ENCODE measurements at regions not wholly inside any gene's neighbourhood (a gene's known extent, or its start where the extent isn't known, plus 50 kb on each side); places are given as distances from the start of the nearest gene placed in this dataset.

- H3K4me1 ChIP-seq = peaks cover 0 to 8% (median 0%) of the 10 kb centered on the region in 4 donors
- no peak overlapping the region for H3K27ac ChIP-seq
- intact Hi-C loops (cut with DNase I) = no loop called here
- no peak overlapping the region for H3K4me3 ChIP-seq
- H3K36me3 ChIP-seq = no peaks in the 10 kb centered on the region
- no peak for DNase-seq
- H3K27me3 ChIP-seq = no peaks in the 10 kb centered on the region
- ATAC-seq = no peak
- WGBS (ENCODE audit: insufficient coverage, low coverage, low lambda C conversion rate, missing lambda C conversion rate) = 74% methylated on average over 9 of the region's 9 CpGs
- TF ChIP-seq, protein P1, sequence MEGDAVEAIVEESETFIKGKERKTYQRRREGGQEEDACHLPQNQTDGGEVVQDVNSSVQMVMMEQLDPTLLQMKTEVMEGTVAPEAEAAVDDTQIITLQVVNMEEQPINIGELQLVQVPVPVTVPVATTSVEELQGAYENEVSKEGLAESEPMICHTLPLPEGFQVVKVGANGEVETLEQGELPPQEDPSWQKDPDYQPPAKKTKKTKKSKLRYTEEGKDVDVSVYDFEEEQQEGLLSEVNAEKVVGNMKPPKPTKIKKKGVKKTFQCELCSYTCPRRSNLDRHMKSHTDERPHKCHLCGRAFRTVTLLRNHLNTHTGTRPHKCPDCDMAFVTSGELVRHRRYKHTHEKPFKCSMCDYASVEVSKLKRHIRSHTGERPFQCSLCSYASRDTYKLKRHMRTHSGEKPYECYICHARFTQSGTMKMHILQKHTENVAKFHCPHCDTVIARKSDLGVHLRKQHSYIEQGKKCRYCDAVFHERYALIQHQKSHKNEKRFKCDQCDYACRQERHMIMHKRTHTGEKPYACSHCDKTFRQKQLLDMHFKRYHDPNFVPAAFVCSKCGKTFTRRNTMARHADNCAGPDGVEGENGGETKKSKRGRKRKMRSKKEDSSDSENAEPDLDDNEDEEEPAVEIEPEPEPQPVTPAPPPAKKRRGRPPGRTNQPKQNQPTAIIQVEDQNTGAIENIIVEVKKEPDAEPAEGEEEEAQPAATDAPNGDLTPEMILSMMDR (IDR thresholded peaks at IDR 0.05) = no peak
- no peak for TF ChIP-seq POLR2A (IDR thresholded peaks at IDR 0.05)
- H3K9me3 ChIP-seq = no peaks in the 10 kb centered on the region
Observed at GRCh38 chr6:163825033-163825432, 410.5 kb downstream of the QKI start.

DNA sequence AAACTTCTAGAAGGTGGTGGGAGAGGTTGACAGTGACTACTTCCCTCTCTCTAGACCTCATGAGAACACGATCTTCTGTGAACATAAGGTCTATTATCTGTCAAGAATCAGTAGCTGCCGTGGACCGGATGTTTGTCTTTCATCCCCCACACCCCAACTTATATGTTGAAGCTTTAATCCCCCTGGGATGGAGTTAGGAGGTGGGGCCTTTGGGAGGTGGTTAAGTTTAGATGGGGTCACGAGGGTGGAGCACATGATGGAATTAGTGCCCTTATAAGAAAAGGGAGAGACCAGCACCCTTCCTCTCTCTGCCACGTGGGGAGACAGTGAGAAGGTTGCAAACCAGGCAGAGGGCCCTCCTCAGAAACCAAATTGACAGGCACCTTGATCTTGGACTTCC is 409.1 kb downstream of the QKI start:
- intact Hi-C loops (cut with DNase I) = no loop called here
- Histone ChIP-seq H3K4me3 (no peak overlapping the region), H3K36me3 (no peaks in the 10 kb centered on the region), H3K4me1 (peaks cover 0 to 8% (median 0%) of the 10 kb centered on the region in 4 donors), H3K27me3 (no peaks in the 10 kb centered on the region), H3K27ac (no peak overlapping the region), H3K9me3 (no peaks in the 10 kb centered on the region)
- DNase-seq (no peak), ATAC-seq (no peak)
- WGBS (ENCODE audit: insufficient coverage, low coverage, low lambda C conversion rate, missing lambda C conversion rate) = 58% methylated on average over 4 of the region's 5 CpGs
- no peak for TF ChIP-seq POLR2A (IDR thresholded peaks at IDR 0.05)
- TF ChIP-seq, protein P1 (IDR thresholded peaks at IDR 0.05) = no peak

DNA sequence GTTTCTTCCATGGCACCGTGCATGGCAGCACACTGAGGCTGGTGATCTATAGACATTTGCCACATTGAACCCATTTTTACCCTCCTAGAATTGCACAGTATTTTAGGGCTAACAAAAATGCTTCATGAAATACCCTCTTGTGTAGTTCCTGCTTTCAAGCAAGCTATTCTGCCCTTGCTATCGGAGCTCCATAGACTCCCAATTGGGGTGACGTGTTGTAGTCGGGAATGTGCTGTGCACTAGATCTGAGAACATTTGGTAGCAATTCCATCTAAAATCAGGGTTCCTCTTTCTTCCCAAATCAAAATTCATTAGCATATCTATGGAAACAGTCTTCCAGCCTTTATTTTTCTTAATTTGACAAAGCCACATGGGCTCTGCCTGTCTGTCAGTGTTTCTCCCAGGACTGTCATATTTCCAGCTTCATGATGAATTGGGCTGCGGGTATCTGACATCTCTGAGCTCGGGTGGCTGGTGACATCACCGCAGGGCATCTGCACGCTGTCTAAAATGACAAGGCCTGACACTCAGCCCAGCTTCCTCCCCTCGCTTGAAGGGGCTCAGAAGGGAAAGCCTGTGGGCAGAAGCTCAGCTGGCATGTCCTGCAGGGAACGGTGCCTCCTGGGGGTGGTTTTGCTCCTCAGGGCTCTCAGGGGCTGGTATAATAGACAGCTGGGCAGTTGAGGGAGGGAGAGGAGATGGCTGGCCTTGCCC is 406.4 kb downstream of the QKI start:
- no peaks in the 10 kb centered on the region for H3K4me1 ChIP-seq
- 83% methylated on average over 7 of the region's 10 CpGs for WGBS (ENCODE audit: insufficient coverage, low coverage, low lambda C conversion rate, missing lambda C conversion rate)
- DNase-seq (no peak), ATAC-seq (no peak)
- TF ChIP-seq POLR2A (IDR thresholded peaks at IDR 0.05) = no peak
- TF ChIP-seq, protein P1 (IDR thresholded peaks at IDR 0.05) = no peak
- no peaks in the 10 kb centered on the region for H3K36me3 ChIP-seq
- no peak overlapping the region for H3K27ac ChIP-seq
- intact Hi-C loops (cut with DNase I) = no loop called here
- H3K27me3 ChIP-seq = no peaks in the 10 kb centered on the region
- no peaks in the 10 kb centered on the region for H3K9me3 ChIP-seq
- H3K4me3 ChIP-seq = no peak overlapping the region

- H3K36me3 ChIP-seq = no peaks in the 10 kb centered on the region
- DNase-seq (no peak), ATAC-seq (no peak)
- no peaks in the 10 kb centered on the region for H3K9me3 ChIP-seq
- TF ChIP-seq, protein P1 (IDR thresholded peaks at IDR 0.05) = no peak
- no peak for TF ChIP-seq POLR2A (IDR thresholded peaks at IDR 0.05)
- H3K4me1 ChIP-seq = no peaks in the 10 kb centered on the region
- H3K4me3 ChIP-seq = no peak overlapping the region
- intact Hi-C loops (cut with DNase I) = no loop called here
- H3K27ac ChIP-seq = no peak overlapping the region
- 92% methylated on average over 11 of the region's 17 CpGs for WGBS (ENCODE audit: insufficient coverage, low coverage, low lambda C conversion rate, missing lambda C conversion rate)
- H3K27me3 ChIP-seq = no peaks in the 10 kb centered on the region
Observed at GRCh38 chr6:163820171-163820570, 405.7 kb downstream of the QKI start.

- ATAC-seq (no peak), DNase-seq (no peak)
- intact Hi-C loops (cut with DNase I) = no loop called here
- TF ChIP-seq POLR2A (IDR thresholded peaks at IDR 0.05) = no peak
- TF ChIP-seq, protein P1 (IDR thresholded peaks at IDR 0.05) = no peak
- no peaks in the 10 kb centered on the region for H3K27me3 ChIP-seq
- no peaks in the 10 kb centered on the region for H3K9me3 ChIP-seq
- no peaks in the 10 kb centered on the region for H3K4me1 ChIP-seq
- no peak overlapping the region for H3K4me3 ChIP-seq
- H3K27ac ChIP-seq = no peak overlapping the region
- H3K36me3 ChIP-seq = no peaks in the 10 kb centered on the region
Observed at GRCh38 chr6:163818719-163819118, 404.2 kb downstream of the QKI start.
